ENCODE measurements at regions not wholly inside any gene's neighbourhood (a gene's known extent, or its start where the extent isn't known, plus 50 kb on each side); places are given as distances from the start of the nearest gene placed in this dataset.

GRCh38 chr12:115215544-115215943 lies 531.6 kb upstream of the TBX3 start:
- TF ChIP-seq, protein P1, sequence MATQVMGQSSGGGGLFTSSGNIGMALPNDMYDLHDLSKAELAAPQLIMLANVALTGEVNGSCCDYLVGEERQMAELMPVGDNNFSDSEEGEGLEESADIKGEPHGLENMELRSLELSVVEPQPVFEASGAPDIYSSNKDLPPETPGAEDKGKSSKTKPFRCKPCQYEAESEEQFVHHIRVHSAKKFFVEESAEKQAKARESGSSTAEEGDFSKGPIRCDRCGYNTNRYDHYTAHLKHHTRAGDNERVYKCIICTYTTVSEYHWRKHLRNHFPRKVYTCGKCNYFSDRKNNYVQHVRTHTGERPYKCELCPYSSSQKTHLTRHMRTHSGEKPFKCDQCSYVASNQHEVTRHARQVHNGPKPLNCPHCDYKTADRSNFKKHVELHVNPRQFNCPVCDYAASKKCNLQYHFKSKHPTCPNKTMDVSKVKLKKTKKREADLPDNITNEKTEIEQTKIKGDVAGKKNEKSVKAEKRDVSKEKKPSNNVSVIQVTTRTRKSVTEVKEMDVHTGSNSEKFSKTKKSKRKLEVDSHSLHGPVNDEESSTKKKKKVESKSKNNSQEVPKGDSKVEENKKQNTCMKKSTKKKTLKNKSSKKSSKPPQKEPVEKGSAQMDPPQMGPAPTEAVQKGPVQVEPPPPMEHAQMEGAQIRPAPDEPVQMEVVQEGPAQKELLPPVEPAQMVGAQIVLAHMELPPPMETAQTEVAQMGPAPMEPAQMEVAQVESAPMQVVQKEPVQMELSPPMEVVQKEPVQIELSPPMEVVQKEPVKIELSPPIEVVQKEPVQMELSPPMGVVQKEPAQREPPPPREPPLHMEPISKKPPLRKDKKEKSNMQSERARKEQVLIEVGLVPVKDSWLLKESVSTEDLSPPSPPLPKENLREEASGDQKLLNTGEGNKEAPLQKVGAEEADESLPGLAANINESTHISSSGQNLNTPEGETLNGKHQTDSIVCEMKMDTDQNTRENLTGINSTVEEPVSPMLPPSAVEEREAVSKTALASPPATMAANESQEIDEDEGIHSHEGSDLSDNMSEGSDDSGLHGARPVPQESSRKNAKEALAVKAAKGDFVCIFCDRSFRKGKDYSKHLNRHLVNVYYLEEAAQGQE (IDR thresholded peaks at IDR 0.05; ENCODE audit: borderline replicate concordance) = no peak
- TF ChIP-seq CTCF (IDR thresholded peaks at IDR 0.05; ENCODE audit: poor library complexity, severe bottlenecking) (no peak), RAD21 (conservative IDR thresholded peaks at IDR 0.05) (no peak), EZH2 (IDR thresholded peaks at IDR 0.05; ENCODE audit: borderline replicate concordance, insufficient read depth, low read length, poor library complexity, severe bottlenecking) (no peak), EP300 (conservative IDR thresholded peaks at IDR 0.05; ENCODE audit: poor library complexity, severe bottlenecking) (no peak), POLR2AphosphoS5 (IDR thresholded peaks at IDR 0.05) (no peak), SMC3 (conservative IDR thresholded peaks at IDR 0.05; ENCODE audit: poor library complexity) (no peak)
